GM12865 (cell line): ENCODE measurements at regions not wholly inside any gene's neighbourhood (a gene's known extent, or its start where the extent isn't known, plus 50 kb on each side); places are given as distances from the start of the nearest gene placed in this dataset.
"Not testable (repeated sequence)": the region's sequence is repeated elsewhere in the genome, so short reads cannot be mapped to it uniquely, and the experiment has no call there.

Experiments used
- DNase-seq: peaks from one replicate; pipeline ENCODE4 v3.0.0; 2010; ENCODE audit warnings: low read depth
- H3K4me3 ChIP-seq: 2 replicates; pipeline ENCODE4 v1.5.1; 2011; ENCODE audit warnings: mild to moderate bottlenecking, low read depth, low read length, control low read depth
- CTCF ChIP-seq: IDR thresholded peaks from 2 replicates; pipeline ENCODE4 v1.5.1; 2011; ENCODE audit warnings: low read length, control low read depth, low read depth, inconsistent platforms; ENCODE audit not compliant: insufficient read depth; ENCODE audit errors: missing control alignments

GRCh38 chr4:79148369-79148768 lies 177.5 kb downstream of the NAA11 start:
- DNase-seq = no peak
- no peak for TF ChIP-seq CTCF
- no peak overlapping the region for H3K4me3 ChIP-seq

- H3K4me3 ChIP-seq = no peak overlapping the region
- no peak for TF ChIP-seq CTCF
- no peak for DNase-seq
These were observed 178.6 kb downstream of the NAA11 start for GRCh38 chr4:79147251-79147650.

- no peak overlapping the region for H3K4me3 ChIP-seq
- peak; percentile 24 for DNase-seq
- no peak for TF ChIP-seq CTCF
These were observed 184.3 kb downstream of the NAA11 start for GRCh38 chr4:79141530-79141929.

- no peak for TF ChIP-seq CTCF
- DNase-seq = no peak
- H3K4me3 ChIP-seq = no peak overlapping the region
These were observed 191.1 kb downstream of the NAA11 start for GRCh38 chr4:79134767-79135166.

GRCh38 chr4:79132826-79133225 lies 193.0 kb downstream of the NAA11 start:
- H3K4me3 ChIP-seq = no peak overlapping the region
- TF ChIP-seq CTCF = no peak
- DNase-seq = no peak

GRCh38 chr4:79121875-79122358 lies 182.7 kb upstream of the PAQR3 start:
- DNase-seq = no peak
- TF ChIP-seq CTCF = no peak
- H3K4me3 ChIP-seq = no peak overlapping the region

GRCh38 chr4:79121223-79121622 lies 182.0 kb upstream of the PAQR3 start:
- no peak overlapping the region for H3K4me3 ChIP-seq
- no peak for TF ChIP-seq CTCF
- DNase-seq = no peak

GRCh38 chr4:79117051-79117450 lies 177.8 kb upstream of the PAQR3 start:
- not testable (repeated sequence) for H3K4me3 ChIP-seq, DNase-seq
